ENCODE measurements at regions not wholly inside any gene's neighbourhood (a gene's known extent, or its start where the extent isn't known, plus 50 kb on each side); places are given as distances from the start of the nearest gene placed in this dataset.

GRCh38 chr6:23454080-23454976, 671.7 kb upstream of the NRSN1 start:
- DNase-seq (ENCODE audit: low spot score): no peak
- no peak for TF ChIP-seq CTCF (IDR thresholded peaks at IDR 0.05; ENCODE audit: extremely low read depth, missing control alignments)

- TF ChIP-seq CTCF (IDR thresholded peaks at IDR 0.05; ENCODE audit: extremely low read depth, missing control alignments): no peak
- no peak for DNase-seq (ENCODE audit: low spot score)
These were observed 670.3 kb upstream of the NRSN1 start for GRCh38 chr6:23455754-23456153.

- DNase-seq (ENCODE audit: low spot score): no peak
- no peak for TF ChIP-seq CTCF (IDR thresholded peaks at IDR 0.05; ENCODE audit: extremely low read depth, missing control alignments)
These were observed 669.6 kb upstream of the NRSN1 start for GRCh38 chr6:23456396-23456795.

- DNase-seq (ENCODE audit: low spot score): no peak
These were observed 668.7 kb upstream of the NRSN1 start for GRCh38 chr6:23457321-23457720.

GRCh38 chr6:23465912-23466311, 660.1 kb upstream of the NRSN1 start:
- TF ChIP-seq CTCF (IDR thresholded peaks at IDR 0.05; ENCODE audit: extremely low read depth, missing control alignments): no peak
- no peak for DNase-seq (ENCODE audit: low spot score)

More at GRCh38 chr6:23457321-23457720, 668.7 kb upstream of the NRSN1 start:
- no peak for TF ChIP-seq CTCF (IDR thresholded peaks at IDR 0.05; ENCODE audit: extremely low read depth, missing control alignments)

- no peak for DNase-seq (ENCODE audit: low spot score)
- TF ChIP-seq CTCF (IDR thresholded peaks at IDR 0.05; ENCODE audit: extremely low read depth, missing control alignments): no peak
These were observed 648.4 kb upstream of the NRSN1 start for GRCh38 chr6:23477586-23477985.

- TF ChIP-seq CTCF (IDR thresholded peaks at IDR 0.05; ENCODE audit: extremely low read depth, missing control alignments): no peak
- DNase-seq (ENCODE audit: low spot score): no peak
These were observed 647.7 kb upstream of the NRSN1 start for GRCh38 chr6:23478312-23478711.
